Fibroblast of skin of left quadriceps (primary cell): ENCODE measurements at regions not wholly inside any gene's neighbourhood (a gene's known extent, or its start where the extent isn't known, plus 50 kb on each side); places are given as distances from the start of the nearest gene placed in this dataset.
"Not testable (repeated sequence)": the region's sequence is repeated elsewhere in the genome, so short reads cannot be mapped to it uniquely, and the experiment has no call there.

Experiments used
- DNase-seq, 2 experiments: peaks; one replicate each; pipeline ENCODE4 v3.0.0-alpha.2; 2013; ENCODE audit warnings: low read depth in 2 of 2

DNA sequence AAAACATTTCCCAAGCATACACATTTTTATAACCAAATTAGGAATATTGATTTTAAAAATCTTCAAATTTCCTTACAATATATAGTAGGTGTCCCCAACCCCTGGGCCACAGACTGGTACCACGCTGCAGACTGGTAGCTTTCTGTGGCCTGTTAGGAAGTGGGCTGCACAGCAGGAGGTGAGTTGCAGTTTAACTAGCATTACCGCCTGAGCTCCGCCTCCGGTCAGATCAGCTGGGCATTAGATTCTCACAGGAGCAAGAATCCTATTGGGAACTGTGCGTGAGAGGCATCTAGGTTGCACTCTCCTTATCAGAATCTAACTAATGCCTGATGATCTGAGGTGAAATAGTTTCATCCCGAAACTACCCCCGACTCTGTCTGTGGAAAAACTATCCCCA lies 62.1 kb downstream of the ZWINT start:
- DNase-seq: no peak

DNA sequence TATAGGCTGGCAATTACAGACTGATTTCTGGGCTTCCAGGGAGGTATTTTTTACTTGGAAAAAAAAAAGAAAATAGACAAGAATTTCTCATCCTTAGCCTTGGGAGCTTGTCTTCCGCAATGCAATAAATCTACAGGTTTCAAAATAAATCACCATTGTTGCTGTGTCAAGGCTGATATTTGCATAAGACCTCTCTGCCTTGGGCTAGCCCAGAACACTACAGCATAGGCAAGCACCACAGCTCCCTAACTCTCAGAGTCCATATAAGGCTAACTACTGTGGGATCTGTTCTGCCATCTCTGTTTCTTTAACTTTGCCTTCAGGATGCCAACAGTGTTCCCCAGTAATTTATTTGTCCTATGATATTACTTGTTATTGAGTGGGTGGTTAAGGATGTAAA lies 64.4 kb downstream of the ZWINT start:
- DNase-seq: no peak

DNA sequence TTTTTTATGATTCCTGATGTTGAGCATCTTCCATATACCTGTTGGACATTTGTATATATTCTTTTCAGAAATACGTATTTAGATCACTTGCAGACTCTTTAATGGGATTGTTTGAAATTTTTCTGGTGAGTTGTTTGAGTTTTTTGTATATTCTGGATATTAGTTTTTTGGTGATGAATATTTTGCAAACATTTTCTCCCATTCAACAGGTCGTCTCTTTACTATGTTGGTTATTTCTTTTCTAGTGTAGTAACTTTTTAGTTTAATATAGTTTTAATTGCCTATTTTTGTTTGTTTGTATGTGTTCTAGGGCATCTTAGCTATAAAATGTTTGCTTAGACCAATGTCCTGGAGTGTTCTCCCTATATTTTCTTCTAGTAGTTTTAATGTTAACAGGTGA lies 72.7 kb downstream of the ZWINT start:
- no peak for DNase-seq

DNA sequence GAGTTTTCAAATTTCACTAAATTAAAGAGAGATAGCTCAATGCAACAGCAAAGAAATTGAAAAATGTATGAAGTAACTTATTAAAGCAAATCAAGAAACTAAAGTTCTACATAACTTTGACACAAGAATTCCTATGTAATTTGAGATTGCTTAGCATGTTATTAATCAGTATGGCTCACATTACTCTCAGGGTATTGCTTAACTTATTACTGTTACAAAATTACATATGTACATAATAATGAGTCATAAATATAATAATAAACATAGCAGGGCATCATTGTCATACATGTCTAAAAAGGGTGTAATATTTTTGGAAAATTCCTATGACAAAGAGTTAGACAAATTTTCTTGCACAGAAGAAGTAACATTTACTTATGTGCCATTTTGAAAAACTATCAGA lies 75.0 kb downstream of the ZWINT start:
- DNase-seq: no peak

DNA sequence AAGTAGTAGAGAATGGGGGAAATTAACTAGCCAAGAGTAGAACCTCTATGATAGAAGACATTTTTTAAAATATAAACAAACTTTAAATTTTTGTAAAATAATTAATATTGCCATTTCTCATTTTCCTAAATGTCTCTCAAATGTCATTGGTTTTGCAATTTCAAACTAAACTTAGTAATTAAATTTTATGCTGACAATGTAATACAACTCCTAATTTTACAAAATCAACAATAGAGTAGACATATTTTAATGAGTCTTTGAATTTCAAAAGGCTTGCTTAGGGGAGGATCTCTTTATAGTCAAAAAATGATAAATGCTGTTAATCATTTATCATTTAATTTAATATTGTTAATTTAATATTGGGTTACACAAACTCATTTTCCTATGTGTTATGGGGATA lies 81.8 kb downstream of the ZWINT start:
- no peak for DNase-seq

DNA sequence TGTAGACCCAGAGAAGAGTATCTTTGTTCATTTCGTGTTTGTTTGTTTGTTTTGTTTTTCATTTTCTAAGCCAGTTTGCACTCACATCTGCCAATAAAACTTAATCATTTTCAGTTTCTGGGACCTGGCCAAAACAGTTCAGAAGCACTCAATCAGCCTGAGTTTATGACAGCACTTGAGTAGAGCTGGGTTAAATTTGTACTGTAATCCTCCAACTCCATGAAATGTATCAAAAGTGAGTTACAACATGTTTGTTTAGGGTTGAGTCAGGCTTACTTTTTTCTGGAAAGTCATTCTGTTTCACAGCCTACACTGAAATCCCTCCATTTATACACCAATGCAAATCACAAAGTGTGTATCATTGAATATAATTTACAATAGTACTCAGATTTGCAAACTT lies 91.9 kb downstream of the ZWINT start:
- DNase-seq: no peak

DNA sequence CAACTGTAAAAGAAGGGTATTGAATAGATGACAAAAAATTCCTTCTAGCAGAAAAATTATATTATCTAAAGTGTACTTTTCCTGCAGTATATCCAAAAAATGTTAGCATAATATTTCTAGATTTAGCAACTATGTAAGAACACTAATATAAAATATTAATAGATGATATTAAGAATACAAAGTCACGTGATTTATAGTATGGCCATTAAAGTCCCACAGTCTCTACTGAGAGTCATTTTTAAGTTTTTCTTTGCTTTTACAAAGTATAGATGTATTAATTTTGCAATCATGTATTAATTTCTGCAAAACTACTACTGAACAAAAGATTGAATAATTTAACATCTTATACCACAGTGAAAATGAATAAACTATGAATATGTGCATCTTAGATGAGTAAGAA lies 94.9 kb downstream of the ZWINT start:
- DNase-seq: no peak

DNA sequence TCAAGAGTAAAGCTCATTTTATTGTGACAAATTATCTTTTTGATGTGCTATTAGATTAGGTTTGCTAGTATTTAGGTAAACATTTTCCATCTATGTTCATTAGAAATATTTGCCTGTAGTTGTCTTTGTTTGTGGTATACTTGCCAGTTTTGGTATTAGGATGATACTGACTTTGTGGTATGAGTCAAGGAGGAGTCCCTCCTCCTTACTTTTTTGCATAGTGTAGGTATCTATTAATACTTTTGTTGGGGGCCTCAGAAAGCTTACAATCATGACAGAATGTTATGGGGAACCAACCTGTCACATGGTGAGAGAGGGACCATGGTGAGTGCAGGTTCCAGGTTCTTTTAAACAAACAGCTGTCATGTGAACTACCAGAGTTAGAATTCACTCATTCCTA lies 102.1 kb downstream of the ZWINT start:
- DNase-seq: no peak

DNA sequence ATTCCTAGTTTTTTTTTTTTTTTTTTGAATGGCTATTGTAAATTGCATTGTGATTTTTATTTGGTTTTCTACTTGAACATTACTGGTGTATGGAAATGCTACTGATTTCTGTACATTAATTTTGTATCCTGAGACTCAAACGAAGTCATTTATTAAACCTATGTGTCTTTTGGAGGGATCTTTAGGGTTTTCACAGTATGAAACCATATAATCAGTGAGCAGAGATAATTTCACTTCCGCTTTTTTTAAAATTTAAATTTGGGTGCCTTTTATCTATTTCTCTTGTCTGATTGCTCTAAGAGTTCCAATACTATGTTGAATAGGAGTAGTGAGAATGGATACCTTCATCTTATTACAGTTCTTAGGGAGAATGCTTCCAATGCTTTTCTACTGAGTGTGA lies 102.7 kb downstream of the ZWINT start:
- DNase-seq: no peak

DNA sequence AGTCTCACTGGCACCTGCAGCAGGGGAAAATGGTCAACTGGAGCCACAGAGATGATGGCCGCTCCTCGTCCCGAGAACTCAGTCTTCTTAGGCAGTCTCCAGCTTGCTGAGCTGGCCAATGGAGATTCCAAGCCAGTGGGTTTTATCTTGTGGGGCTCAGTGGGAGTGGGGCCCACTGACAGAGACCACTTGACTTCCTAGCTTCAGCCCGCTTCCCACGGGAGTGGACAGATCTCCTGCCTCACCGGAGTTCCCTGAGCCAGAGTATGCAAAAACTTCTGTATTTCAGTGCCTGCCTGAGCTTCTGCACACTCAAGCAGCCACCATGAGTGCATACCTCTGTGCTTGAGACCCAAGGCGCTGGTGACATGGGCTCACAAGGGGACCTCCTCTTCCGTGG lies 105.8 kb downstream of the ZWINT start:
- DNase-seq: no peak

DNA sequence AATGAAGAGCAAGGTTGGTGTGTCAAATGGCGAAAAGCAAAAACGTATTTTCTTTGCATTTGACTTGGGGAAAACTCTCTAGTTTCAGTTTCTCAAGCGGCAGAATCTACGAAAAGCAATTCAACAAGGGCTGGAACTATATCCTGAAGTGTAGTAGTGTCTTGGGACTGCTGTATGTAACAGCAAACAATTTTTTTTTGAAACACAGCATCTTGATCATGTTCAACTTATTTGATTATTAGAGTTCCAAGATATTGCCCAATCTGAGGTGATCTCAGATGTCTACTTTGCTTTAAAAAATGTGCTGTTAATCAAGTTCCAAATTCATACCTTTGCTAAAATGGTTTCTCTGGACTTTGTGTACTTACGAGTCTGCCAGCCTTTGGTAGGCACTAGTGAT lies 120.6 kb downstream of the ZWINT start:
- DNase-seq: no peak

DNA sequence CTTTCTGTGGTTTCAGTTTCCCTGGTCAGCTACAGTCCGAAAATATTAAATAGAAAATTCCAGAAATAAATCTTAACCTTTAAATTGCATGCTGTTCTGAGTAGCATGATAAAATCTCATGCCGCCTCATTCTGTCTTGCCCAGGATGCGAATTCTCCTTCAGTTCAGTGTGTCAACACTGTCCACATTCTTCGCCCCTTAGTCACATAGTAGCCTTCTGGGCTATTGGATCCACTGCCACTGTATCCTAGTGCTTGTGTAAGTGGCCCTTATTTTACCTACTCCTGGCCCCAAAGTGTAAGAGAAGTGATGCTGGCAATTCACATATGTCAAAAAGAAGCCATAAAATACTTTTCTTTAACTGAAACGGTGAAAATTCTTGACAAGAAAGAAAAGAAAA lies 129.6 kb downstream of the ZWINT start:
- DNase-seq: no peak

DNA sequence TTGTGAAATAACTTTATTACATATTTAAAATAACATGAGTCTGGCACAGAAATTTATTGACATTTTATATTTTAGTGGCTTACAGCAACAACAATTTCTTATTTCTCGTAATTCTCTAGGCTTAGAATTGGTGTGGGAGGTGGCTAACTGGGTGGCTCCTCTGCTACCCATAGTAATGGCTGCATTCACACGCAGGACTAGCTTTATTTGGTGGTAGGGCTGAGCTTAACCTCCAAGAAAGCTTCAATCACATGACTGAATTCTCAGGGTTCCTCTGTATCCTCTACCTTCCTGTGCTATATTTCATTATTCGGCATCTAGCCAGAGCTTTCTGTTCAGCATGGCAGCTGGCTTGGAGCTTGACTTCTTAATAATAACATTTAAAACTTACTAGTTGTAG lies 138.8 kb downstream of the ZWINT start:
- DNase-seq: no peak

DNA sequence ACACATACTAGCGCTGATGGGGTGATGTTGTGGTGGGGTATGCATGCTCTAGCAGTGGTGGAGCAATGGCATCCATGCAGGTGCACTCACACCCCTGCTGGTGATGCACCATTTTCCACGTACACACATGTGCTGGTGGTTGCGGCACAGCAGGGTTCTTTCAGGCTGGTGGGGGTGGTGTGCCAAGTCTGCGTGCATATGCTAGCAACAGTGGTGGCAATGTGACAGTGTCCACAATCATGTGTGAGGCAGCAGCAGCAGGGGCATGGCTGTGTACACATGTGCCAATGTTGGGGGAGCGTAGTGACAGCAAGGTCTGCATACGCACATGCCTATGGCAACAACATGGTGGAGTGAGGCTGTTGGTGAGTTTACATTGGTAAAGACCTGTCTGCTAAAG lies 148.1 kb downstream of the ZWINT start:
- DNase-seq: no peak

DNA sequence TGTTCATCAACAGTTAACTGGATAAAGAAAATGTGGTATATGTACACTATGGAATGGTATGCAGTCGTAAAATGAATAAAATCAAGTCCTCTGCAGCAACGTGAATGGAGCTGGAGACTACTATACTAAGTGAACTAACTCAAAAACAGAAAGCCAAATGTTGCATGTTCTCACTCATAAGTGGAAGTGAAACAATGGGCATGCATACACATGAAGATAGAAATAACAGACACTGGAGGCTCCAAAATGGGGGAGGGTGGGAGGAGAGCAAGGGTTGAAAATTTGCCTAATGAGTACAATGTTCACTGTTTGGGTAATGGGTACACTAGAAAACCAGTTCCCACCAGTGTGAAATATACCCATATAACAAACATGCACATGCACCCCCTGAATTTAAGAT lies 179.5 kb downstream of the ZWINT start:
- DNase-seq: no peak

DNA sequence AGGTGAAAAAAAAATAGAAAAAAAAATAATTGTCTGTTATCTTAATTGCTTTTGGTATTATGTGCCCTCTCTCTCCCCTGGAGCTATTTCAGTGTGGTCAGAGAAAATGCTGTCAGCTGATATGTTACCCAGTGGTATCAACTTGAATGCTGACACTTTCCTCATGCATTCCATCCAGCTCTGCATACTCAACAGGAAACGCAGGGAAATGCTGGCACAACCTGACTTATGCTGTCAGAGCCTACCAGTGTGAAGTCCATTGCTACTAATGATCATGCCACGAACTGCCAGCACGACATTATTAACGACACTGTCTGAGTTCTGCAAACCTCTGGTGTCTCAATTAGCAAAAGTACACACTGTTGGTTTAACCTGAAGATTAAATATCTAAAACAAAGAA lies 182.8 kb downstream of the ZWINT start:
- DNase-seq: no peak

DNA sequence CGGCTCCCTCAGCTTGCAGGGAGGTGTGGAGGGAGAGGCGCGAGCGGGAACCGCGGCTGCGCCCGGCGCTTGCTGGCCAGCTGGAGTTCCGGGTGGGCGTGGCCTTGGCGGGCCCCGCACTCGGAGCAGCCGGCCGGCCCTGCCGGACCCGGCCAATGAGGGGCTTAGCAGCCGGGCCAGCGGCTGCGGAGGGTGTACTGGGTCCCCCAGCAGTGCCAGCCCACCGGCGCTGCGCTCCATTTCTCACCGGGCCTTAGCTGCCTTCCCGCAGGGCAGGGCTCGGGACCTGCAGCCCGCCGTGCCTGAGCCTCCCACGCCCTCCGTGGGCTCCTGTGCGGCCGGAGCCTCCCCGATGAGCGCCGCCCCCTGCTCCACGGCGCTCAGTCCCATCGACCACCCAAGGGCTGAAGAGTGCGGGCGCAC lies 206.0 kb downstream of the ZWINT start:
- DNase-seq: not testable (repeated sequence)

DNA sequence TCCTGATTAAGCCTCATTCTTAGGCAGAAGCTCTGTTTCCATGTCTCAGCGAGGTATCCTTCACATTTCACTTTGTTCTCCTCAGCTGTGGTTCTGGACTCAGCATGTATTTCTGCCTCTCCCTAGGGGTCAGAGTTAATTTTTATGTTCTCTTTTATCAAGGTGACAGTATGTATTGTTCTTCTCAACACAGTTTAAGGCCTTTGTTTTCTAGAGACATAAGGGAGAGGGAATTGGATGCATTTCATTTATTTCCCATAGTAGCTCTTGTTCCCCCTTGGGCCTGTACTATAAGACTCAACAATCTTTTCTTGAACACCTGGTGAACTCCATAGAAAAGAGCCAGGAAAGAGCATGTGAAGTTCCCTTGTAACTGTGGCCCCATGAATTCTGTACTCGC lies 214.3 kb downstream of the ZWINT start:
- no peak for DNase-seq

DNA sequence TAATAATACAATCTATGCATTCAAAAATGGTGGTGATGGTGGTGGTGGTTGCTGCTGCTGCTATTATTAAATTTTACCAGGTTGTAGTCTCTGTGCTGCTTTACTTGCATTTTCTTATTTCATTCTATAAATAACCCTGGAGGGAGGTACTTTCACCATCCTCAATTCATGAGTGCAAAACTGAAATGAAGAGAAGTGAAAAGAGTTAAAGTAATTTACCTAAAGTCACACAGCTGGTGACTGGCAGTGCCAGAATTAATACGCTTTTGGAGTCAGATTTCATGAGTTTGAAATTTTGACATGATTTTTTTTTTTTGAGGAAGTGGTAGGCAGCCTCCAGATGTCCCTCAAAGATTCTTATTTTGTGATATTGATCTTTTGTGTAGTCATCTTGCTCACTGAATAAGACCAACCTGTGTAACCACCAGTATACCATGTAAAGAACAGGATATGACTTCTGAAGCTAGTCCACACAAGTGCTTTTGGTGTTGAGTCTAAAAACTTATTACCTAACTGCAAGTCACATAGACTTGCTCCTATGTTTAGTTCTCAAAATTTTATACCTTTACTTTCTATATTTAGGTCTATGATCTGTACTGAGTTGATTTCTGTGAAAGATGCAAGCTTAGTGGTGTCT lies 218.8 kb downstream of the ZWINT start:
- no peak for DNase-seq

DNA sequence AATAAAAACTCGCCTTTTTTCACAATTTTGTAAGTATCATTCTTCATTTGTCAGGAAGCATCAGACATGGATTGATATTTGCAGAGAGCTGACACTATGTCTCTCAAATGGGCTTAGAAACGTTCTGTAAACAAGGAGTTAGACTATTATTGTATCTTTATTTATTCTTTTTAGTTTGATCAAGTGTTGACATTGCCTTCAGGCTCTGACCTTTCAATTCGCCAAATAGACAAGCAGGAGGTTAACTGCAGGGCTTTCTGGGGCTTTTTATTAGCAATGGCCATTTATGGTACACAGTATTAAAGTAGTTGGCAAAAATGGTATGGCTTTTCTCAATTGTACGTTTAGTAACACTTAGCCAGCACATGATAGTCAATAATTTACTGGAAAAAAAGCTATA lies 221.7 kb downstream of the ZWINT start:
- no peak for DNase-seq

DNA sequence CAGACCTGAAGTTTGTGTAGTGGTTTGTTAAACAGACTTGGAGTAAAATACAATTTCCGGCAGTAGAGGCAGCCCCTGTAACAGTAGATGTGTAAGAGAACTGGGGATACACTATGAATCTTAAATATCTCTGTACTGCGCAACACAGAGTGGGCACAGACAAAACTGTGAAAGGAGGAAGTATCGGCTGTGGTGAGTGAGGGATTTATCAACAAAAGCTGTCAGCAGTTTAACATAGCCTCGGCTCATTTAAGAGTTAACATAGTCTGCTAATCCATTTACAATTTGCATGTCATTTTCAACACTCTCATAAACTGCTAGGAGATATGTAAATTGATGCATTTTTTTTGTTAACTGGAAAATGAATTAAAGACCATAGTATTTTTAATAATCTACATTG lies 225.2 kb downstream of the ZWINT start:
- DNase-seq: no peak

DNA sequence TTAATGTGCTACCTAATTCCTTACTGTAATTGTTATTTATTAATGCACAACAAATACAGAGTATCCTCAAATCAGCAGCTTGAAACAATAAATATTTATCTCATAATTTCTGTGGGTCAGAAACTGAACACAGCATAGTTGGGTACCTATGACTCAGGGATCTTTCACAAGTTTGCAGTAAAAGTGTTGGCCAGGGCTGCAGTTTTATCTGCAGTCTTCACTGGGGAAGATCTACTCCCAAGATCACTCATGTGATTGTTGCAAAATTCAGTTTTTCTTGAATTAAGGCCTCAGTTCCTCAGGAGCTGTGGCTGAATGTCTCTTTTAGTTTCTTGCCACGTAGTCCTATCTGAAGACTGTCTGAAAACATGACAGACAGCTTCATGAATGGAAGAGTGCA lies 237.8 kb downstream of the ZWINT start:
- no peak for DNase-seq

DNA sequence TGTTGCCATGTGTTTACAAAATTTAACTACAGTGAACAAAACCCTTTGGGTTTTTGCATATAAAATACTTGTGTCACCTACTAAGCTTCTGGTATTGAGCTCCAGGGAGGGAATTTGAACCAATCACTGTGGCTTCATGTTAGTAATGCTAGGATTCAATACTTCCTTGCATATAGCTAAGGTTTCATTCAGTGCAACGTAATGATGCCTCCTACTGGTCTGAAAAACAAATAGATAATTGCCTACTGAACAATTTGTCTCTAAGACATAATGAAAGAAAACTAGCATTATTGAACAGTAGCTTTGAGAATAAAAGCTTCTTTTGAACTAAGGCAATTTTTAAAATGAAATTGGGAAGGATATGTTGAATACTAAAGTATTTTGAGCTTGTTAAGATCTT lies 244.4 kb downstream of the ZWINT start:
- DNase-seq: no peak

DNA sequence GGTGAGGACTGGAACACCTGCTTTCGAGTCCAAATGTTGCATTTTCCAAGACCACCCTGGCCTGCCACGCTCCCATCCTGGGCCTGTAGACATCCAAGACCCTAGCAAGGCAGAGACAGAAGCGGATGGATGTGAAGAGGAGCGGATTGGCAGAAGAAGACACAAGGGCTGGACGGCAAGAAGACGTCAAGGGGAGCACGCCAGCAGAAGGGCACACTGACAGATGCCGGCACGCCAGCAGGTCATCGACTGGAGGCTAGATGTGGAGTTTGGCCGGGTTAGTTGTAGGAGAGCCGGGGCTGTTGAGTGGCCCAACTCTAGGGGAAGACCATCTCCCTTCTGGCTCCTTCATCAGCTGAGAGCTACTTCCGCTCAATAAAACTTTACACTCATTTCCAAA lies 251.6 kb downstream of the ZWINT start:
- DNase-seq: no peak

DNA sequence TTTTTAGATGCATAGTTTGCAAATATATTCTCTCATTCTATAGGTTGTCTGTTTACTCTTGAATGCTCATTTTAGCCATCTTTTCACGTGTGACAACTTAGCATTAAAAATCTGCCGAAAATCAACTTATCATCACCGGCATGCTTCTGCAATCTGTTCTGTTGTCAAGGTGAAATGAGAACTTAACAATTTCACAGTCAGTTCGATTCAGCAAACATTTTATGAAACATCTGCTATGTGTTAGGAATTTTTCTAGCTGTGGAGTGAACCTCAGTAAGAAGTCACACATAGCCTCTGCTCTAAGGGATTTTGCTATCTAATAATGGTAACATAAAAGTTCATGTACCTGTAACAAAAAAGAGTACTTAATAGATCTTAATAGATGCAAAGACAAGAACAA lies 256.1 kb downstream of the ZWINT start:
- no peak for DNase-seq
